Body of pancreas (tissue), 4 donors: ENCODE measurements at regions not wholly inside any gene's neighbourhood (a gene's known extent, or its start where the extent isn't known, plus 50 kb on each side); places are given as distances from the start of the nearest gene placed in this dataset.
A peak's percentile ranks its signal among the peaks of the same experiment; 100 is the strongest.
"Not testable (repeated sequence)": the region's sequence is repeated elsewhere in the genome, so short reads cannot be mapped to it uniquely, and the experiment has no call there.

Experiments
- ATAC-seq: fragments of 150-250 bp; one replicate; pipeline ENCODE4 v1.9.1; 2016
- DNase-seq, 4 donors: peaks; one replicate each; pipeline ENCODE4 v3.0.0-alpha.2; 2019
- H3K27ac ChIP-seq, 4 donors: fragments of 200-600 bp; sonication (generic); 1 replicate in 3 of 4; 2 replicates in 1 of 4; pipeline versions ENCODE4 v1.5.1 to v1.6.1; 2016 to 2019; ENCODE audit warnings: mild to moderate bottlenecking in 1 of 4, mixed read lengths in 1 of 4, moderate library complexity in 1 of 4
- H3K27me3 ChIP-seq, 2 donors: fragments of 200-600 bp; sonication (generic); one replicate each; pipeline ENCODE4 v1.6.0; 2016; ENCODE audit warnings: mild to moderate bottlenecking in 1 of 2
- H3K36me3 ChIP-seq, 2 donors: fragments of 200-600 bp; sonication (generic); replicated peaks in 1 of 2; 2 replicates each; pipeline ENCODE4 v1.5.1; 2016; ENCODE audit warnings: low read depth in 2 of 2; ENCODE audit not compliant: insufficient read depth in 1 of 2
- H3K4me1 ChIP-seq: fragments of 200-600 bp; sonication (generic); one replicate; pipeline ENCODE4 v1.6.0; 2016
- H3K4me3 ChIP-seq, 2 donors: fragments of 200-600 bp; sonication (generic); 1 replicate in 1 of 2; 2 replicates in 1 of 2; pipeline ENCODE4 v1.5.1; 2016 to 2019
- H3K9me3 ChIP-seq, 3 donors: fragments of 200-600 bp; sonication (generic); 1 replicate in 2 of 3; 2 replicates in 1 of 3; pipeline ENCODE4 v1.5.1; 2016
- POLR2A ChIP-seq, 3 donors: fragments of 450-650 bp; IDR thresholded peaks; one replicate each; pipeline ENCODE4 v1.6.1; 2016; ENCODE audit warnings: antibody characterized with exemption in 3 of 3, mild to moderate bottlenecking in 2 of 3
- WGBS, 2 donors: methylation state at CpG; one replicate each; pipeline ENCODE4 v1.1.5; 2017; 5-methylcytosine and 5-hydroxymethylcytosine counted together
- intact Hi-C: fragments of 100-400 bp; cut with DNase I; formaldehyde crosslinking; loops from one replicate; pipeline ENCODE4 v1.15.1; 2023
- TF ChIP-seq, protein P1 (sequence below), 7 experiments: fragments of 450-650 bp in 4 of 7; fragments of 200-600 bp in 3 of 7; sonication (generic) in 3 of 7; IDR thresholded peaks; one replicate each; pipeline ENCODE4 v1.5.1; 2016 to 2019; ENCODE audit warnings: antibody characterized with exemption in 7 of 7

DNA sequence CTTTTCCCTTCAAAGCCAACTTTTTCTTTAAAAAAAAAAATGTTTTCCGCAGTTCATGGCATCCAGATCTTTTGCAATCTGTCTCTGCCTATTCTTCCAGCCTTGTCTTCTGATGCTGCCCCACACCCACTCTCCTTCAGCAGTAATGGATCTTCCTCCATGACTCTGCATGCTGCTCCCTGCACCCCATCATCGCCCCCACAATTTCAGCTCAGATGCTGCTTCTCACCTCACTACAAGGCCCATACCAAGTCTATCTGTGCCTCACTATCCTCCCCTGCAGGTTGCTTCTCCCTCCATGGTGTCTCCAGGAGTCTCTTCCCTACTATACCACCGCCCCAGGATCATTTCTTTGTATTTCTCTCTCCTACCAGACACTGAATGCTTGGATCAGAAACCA is 260.6 kb downstream of the ANAPC1 start:
- Histone ChIP-seq H3K27ac (no peak overlapping the region), H3K4me3 (no peak overlapping the region), H3K4me1 (no peaks in the 10 kb centered on the region), H3K36me3 (no peaks in the 10 kb centered on the region), H3K27me3 (no peaks in the 10 kb centered on the region), H3K9me3 (no peaks in the 10 kb centered on the region)
- intact Hi-C loops: no loop called here
- TF ChIP-seq, protein P1, sequence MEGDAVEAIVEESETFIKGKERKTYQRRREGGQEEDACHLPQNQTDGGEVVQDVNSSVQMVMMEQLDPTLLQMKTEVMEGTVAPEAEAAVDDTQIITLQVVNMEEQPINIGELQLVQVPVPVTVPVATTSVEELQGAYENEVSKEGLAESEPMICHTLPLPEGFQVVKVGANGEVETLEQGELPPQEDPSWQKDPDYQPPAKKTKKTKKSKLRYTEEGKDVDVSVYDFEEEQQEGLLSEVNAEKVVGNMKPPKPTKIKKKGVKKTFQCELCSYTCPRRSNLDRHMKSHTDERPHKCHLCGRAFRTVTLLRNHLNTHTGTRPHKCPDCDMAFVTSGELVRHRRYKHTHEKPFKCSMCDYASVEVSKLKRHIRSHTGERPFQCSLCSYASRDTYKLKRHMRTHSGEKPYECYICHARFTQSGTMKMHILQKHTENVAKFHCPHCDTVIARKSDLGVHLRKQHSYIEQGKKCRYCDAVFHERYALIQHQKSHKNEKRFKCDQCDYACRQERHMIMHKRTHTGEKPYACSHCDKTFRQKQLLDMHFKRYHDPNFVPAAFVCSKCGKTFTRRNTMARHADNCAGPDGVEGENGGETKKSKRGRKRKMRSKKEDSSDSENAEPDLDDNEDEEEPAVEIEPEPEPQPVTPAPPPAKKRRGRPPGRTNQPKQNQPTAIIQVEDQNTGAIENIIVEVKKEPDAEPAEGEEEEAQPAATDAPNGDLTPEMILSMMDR (IDR thresholded peaks at IDR 0.05): no peak
- TF ChIP-seq POLR2A (IDR thresholded peaks at IDR 0.05): no peak
- DNase-seq (no peak), ATAC-seq (no peak)
- WGBS, 2 donors: 89 to 93% methylated on average over 3 of the region's 3 CpGs

DNA sequence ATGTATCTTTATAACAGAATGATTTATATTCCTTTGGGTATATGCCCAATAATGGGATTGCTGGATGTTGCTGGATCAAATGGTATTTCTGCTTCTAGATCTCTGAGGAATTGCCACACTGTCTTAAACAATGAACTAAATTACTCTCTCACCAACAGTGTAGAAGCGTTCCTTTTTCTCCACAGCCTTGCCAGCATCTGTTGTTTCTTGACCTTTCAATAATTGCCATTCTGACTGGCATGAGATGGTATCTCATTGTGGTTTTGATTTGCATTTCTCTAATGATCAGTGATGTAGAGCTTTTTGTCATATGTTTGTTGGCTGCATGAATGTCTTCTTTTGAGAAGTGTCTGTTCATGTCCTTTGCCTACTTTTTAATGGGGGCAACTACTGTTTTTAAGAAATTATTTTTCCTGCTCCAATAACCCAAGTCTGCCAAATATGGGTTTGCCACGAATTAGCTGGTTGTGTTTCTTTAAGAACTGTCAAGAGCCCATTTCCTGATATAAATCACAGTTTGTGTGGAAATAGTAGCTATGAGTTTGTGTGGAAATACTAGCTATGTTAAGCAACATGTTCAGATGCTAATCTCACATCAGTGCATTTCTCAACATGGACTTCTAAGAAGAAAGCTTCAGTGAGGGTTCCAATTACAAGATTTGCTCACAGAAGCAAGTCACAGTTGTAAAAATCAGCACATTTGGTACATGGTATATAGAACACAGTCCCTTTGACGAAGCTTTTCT is 259.4 kb downstream of the ANAPC1 start:
- 46 to 72% methylated on average over 3 of the region's 3 CpGs for WGBS, 2 donors
- Histone ChIP-seq H3K4me1 (no peaks in the 10 kb centered on the region), H3K4me3 (no peak overlapping the region), H3K9me3 (peaks cover 0 to 5% (median 0%) of the 10 kb centered on the region in 3 donors), H3K27me3 (no peaks in the 10 kb centered on the region), H3K36me3 (no peaks in the 10 kb centered on the region), H3K27ac (no peak overlapping the region)
- TF ChIP-seq, protein P1 (IDR thresholded peaks at IDR 0.05): no peak
- DNase-seq (no peak), ATAC-seq (peak; percentile 35)
- intact Hi-C loops: no loop called here

DNA sequence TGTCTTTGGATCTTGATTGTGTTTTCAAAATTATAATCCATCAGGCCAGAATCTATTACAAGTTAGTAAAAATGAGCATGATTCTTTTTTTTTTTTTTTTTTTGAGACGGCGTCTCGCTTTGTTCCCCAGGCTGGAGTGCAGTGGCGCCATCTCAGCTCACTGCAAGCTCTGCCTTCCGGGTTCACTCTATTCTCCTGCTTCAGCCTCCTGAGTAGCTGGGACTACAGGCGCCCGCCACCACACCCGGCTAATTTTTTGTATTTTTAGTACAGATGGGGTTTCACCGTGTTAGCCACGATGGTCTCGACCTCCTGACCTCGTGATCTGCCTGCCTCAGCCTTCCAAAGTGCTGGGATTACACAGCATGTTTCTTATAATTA is 258.8 kb downstream of the ANAPC1 start:
- ATAC-seq, H3K9me3 ChIP-seq, intact Hi-C loops, H3K4me3 ChIP-seq, H3K27me3 ChIP-seq, H3K27ac ChIP-seq, H3K4me1 ChIP-seq, H3K36me3 ChIP-seq, DNase-seq: not testable (repeated sequence)
- WGBS, 2 donors: 74 to 86% methylated on average over 12 of the region's 12 CpGs

DNA sequence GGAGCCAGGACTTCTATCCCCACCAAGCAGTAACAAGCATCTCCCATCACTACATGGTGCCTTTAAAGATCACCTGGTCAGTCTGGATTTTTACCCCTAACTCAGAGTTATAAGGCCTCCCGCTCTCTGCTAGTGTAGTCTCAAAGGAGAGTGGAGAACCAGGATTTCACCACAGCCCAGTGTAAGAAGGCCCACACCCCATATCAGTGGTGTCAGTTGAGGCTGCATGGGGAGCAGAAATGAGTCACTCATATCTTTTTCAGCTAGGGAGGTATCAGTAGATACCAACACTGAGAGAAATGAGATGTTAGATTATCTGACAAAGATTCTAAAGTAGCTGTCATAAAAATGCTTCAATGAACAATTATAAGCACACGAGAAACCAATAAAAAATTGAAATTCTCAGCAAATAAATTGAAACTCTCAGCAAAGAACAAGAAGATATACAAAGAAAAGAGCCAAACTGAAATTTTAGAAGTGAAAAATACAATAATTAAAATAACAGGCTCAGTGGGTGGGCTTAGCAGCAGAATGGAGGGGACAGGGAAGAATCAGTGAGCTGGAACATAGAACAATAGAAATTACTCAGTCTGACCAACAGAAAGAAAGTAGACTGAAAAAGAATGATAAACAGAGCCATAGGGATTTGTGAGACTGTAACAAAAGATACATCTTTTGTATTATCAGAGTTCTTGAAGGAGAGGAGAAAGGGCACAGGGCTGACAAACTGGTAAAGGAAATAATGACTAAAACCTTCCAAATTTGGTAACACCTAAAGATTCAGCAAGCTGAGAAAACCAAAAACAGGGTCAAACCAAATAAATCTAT is 257.7 kb downstream of the ANAPC1 start:
- no peaks in the 10 kb centered on the region for H3K36me3 ChIP-seq
- H3K27me3 ChIP-seq: no peaks in the 10 kb centered on the region
- 94 to 98% methylated on average over 2 of the region's 2 CpGs for WGBS, 2 donors
- no peak overlapping the region for H3K27ac ChIP-seq
- no peak overlapping the region for H3K4me3 ChIP-seq
- H3K9me3 ChIP-seq: peaks cover 0 to 5% (median 0%) of the 10 kb centered on the region in 3 donors
- no peak for TF ChIP-seq POLR2A (IDR thresholded peaks at IDR 0.05)
- TF ChIP-seq, protein P1 (IDR thresholded peaks at IDR 0.05): no peak
- intact Hi-C loops: no loop called here
- no peaks in the 10 kb centered on the region for H3K4me1 ChIP-seq
- no peak for ATAC-seq
- DNase-seq: no peak

DNA sequence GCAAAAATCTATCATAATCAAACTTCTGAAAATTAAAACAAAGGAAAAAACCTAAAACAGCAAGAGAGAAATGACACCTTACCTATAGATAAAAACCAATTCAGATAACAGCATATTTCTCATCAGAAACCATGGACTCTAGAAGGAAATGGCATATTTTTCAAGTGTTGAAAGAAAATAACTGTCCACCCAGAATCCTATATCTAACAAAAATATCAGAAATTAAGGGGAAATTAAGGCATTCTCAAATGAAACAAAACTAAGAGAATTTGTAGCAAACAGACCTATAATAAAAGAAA is 257.2 kb downstream of the ANAPC1 start:
- TF ChIP-seq POLR2A (IDR thresholded peaks at IDR 0.05): no peak
- TF ChIP-seq, protein P1 (IDR thresholded peaks at IDR 0.05): no peak
- no peaks in the 10 kb centered on the region for H3K27me3 ChIP-seq
- no peak overlapping the region for H3K27ac ChIP-seq
- intact Hi-C loops: no loop called here
- no peaks in the 10 kb centered on the region for H3K36me3 ChIP-seq
- DNase-seq (no peak), ATAC-seq (no peak)
- H3K4me1 ChIP-seq: no peaks in the 10 kb centered on the region
- H3K9me3 ChIP-seq: peaks cover 0 to 5% (median 0%) of the 10 kb centered on the region in 3 donors
- H3K4me3 ChIP-seq: no peak overlapping the region
